HG03103 (cell line): ENCODE measurements at regions not wholly inside any gene's neighbourhood (a gene's known extent, or its start where the extent isn't known, plus 50 kb on each side); places are given as distances from the start of the nearest gene placed in this dataset.

Experiments used
- ATAC-seq: cut with Tn5 transposase; IDR thresholded peaks from one replicate; pipeline ENCODE4 v1.9.1; 2021; ENCODE audit warnings: low read depth; ENCODE audit not compliant: unreplicated experiment

- no peak for ATAC-seq
Observed at GRCh38 chr2:47315475-47315874, 53.6 kb upstream of the EPCAM start.

- no peak for ATAC-seq
Observed at GRCh38 chr2:47313728-47314127, 55.4 kb upstream of the EPCAM start.

GRCh38 chr2:47313141-47313691 lies 55.9 kb upstream of the EPCAM start:
- no peak for ATAC-seq

GRCh38 chr2:47312491-47312850 lies 56.6 kb upstream of the EPCAM start:
- no peak for ATAC-seq

GRCh38 chr2:47311764-47312490 lies 57.2 kb upstream of the EPCAM start:
- ATAC-seq = no peak

GRCh38 chr2:47310801-47311560 lies 58.1 kb upstream of the EPCAM start:
- ATAC-seq = peak; percentile 6

GRCh38 chr2:47309952-47310800 lies 58.9 kb upstream of the EPCAM start:
- peak; percentile 79 for ATAC-seq

GRCh38 chr2:47309472-47309951 lies 59.6 kb upstream of the EPCAM start:
- ATAC-seq = no peak

GRCh38 chr2:47307066-47307465 lies 62.0 kb upstream of the EPCAM start:
- ATAC-seq = no peak

GRCh38 chr2:47304654-47305053 lies 64.5 kb upstream of the EPCAM start:
- no peak for ATAC-seq

- no peak for ATAC-seq
Observed at GRCh38 chr2:47303341-47304148, 65.6 kb upstream of the EPCAM start.

- no peak for ATAC-seq
Observed at GRCh38 chr2:47302308-47302707, 66.8 kb upstream of the EPCAM start.

- ATAC-seq = no peak
Observed at GRCh38 chr2:47301731-47302130, 67.4 kb upstream of the EPCAM start.

GRCh38 chr2:47301277-47301618 lies 67.9 kb upstream of the EPCAM start:
- ATAC-seq = peak; percentile 52

- peak; percentile 69 for ATAC-seq
Observed at GRCh38 chr2:47300609-47301276, 68.4 kb upstream of the EPCAM start.

- no peak for ATAC-seq
Observed at GRCh38 chr2:47300081-47300480, 69.0 kb upstream of the EPCAM start.

GRCh38 chr2:47299555-47299954 lies 69.6 kb upstream of the EPCAM start:
- ATAC-seq = no peak

- ATAC-seq = no peak
Observed at GRCh38 chr2:47298771-47299170, 70.3 kb upstream of the EPCAM start.

- ATAC-seq = no peak
Observed at GRCh38 chr2:47297767-47298425, 71.2 kb upstream of the EPCAM start.
